ENCODE measurements at regions not wholly inside any gene's neighbourhood (a gene's known extent, or its start where the extent isn't known, plus 50 kb on each side); places are given as distances from the start of the nearest gene placed in this dataset.

GRCh38 chr20:6613280-6613861 lies 154.1 kb upstream of the BMP2 start:
- Histone ChIP-seq H3K9me3 (ENCODE audit: control insufficient read depth, low read length) (no peaks in the 10 kb centered on the region), H3K4me3 (ENCODE audit: extremely low read depth, insufficient read depth, low read length, poor library complexity, severe bottlenecking) (no peak overlapping the region), H3K27ac (ENCODE audit: low read depth, low read length, severe bottlenecking) (no peak overlapping the region), H3K4me1 (ENCODE audit: control insufficient read depth, insufficient read depth, low read length, poor library complexity, severe bottlenecking) (no peaks in the 10 kb centered on the region), H3K36me3 (ENCODE audit: control insufficient read depth, insufficient read depth, low read length) (no peaks in the 10 kb centered on the region)
- WGBS, 2 experiments (ENCODE audit: insufficient coverage in 2 of 2), result 69 to 100% methylated on average over 3 to 4 of the region's 8 CpGs

DNA sequence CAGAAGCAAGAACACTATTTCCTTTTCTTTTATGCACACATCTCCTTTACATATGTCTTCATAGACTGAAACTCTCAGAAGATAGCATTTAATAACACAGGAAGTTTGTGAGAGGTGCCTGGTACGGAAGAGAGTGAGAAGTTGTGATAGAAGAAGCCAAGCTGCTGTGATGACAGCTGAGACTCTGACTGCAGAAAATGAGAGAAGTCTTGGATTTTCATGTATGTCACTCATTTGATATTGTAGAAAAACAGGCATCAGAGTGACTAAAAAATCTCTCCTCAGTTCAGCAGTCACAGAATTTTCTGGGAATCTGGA lies 154.9 kb upstream of the BMP2 start:
- Histone ChIP-seq H3K9me3 (ENCODE audit: control insufficient read depth, low read length) (no peaks in the 10 kb centered on the region), H3K36me3 (ENCODE audit: control insufficient read depth, insufficient read depth, low read length) (no peaks in the 10 kb centered on the region), H3K4me3 (ENCODE audit: extremely low read depth, insufficient read depth, low read length, poor library complexity, severe bottlenecking) (no peak overlapping the region), H3K4me1 (ENCODE audit: control insufficient read depth, insufficient read depth, low read length, poor library complexity, severe bottlenecking) (no peaks in the 10 kb centered on the region), H3K27ac (ENCODE audit: low read depth, low read length, severe bottlenecking) (no peak overlapping the region)
- 100% methylated on average over 1 of the region's 1 CpG; no CpG with 5 or more reads in 1 of the 2 experiments for WGBS, 2 experiments (ENCODE audit: insufficient coverage in 2 of 2)

- Histone ChIP-seq H3K27ac (ENCODE audit: low read depth, low read length, severe bottlenecking) (no peak overlapping the region), H3K9me3 (ENCODE audit: control insufficient read depth, low read length) (no peaks in the 10 kb centered on the region), H3K4me3 (ENCODE audit: extremely low read depth, insufficient read depth, low read length, poor library complexity, severe bottlenecking) (no peak overlapping the region), H3K4me1 (ENCODE audit: control insufficient read depth, insufficient read depth, low read length, poor library complexity, severe bottlenecking) (no peaks in the 10 kb centered on the region), H3K36me3 (ENCODE audit: control insufficient read depth, insufficient read depth, low read length) (no peaks in the 10 kb centered on the region)
- WGBS, 2 experiments (ENCODE audit: insufficient coverage in 2 of 2), result 100% methylated on average over 1 to 2 of the region's 2 CpGs
Measured at GRCh38 chr20:6611911-6612605, 155.4 kb upstream of the BMP2 start.

DNA sequence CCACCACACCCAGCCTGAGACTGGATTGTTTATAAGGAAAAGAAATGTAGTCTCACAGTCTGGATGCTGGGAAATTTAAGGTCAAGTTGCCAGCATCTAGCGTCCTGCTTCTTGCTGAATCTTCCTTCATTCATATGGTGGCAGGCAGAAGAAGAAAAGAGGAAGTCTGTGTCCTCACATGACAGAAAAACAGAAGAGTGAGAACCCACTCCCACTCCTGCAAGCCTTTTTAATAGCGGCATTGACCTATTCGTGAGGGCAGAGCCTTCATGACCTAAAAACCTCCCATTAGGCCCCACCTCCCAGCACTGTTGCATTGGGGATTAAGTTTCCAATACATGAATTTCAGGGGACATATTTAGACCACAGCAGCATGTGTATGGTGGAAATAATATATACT lies 160.8 kb upstream of the BMP2 start:
- no peaks in the 10 kb centered on the region for H3K36me3 ChIP-seq (ENCODE audit: control insufficient read depth, insufficient read depth, low read length)
- H3K27ac ChIP-seq (ENCODE audit: low read depth, low read length, severe bottlenecking), result no peak overlapping the region
- H3K9me3 ChIP-seq (ENCODE audit: control insufficient read depth, low read length), result no peaks in the 10 kb centered on the region
- H3K4me3 ChIP-seq (ENCODE audit: extremely low read depth, insufficient read depth, low read length, poor library complexity, severe bottlenecking), result no peak overlapping the region
- H3K4me1 ChIP-seq (ENCODE audit: control insufficient read depth, insufficient read depth, low read length, poor library complexity, severe bottlenecking), result no peaks in the 10 kb centered on the region
- 90 to 100% methylated on average over 1 to 2 of the region's 3 CpGs for WGBS, 2 experiments (ENCODE audit: insufficient coverage in 2 of 2)

DNA sequence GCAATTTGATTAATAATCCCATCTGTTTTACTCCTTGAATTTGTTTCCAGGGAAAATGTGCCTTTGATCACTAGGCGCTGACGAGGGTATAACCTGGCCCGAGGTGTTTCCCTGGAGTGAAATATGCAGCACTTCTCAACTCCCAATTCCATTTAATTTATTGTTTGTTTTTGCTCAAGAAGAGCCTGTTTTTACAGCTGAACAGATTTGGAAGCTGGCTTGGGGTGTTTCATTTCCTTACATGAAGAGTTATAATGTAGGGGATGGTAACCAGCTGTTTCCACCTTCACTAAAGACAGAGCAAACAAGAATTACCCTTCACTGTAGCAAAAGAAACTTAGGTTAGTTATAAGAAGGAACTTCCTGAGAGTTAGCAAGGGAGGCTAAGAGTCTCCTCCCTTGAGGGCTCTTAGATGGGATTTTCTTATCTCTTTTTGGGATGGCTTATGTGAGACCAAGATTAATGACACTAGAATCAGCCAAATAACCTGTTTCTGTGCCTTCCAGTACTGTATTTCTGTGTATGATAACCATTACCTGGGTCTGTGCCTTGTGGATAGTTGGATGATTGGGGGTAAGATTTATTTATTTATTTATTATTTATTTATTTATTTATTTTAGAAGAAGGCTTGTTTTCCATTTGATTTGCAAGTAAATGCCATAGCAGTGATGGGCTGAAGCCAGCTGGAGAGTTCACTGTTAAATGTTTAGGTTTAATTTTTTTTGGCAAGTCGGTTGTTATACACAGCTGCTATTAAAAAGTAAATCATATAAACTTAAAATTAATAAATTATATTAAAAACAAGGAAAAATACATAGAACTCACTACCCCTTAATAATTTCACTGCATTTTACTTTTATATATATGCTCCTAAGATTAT lies 162.2 kb upstream of the BMP2 start:
- Histone ChIP-seq H3K27ac (ENCODE audit: low read depth, low read length, severe bottlenecking) (no peak overlapping the region), H3K4me3 (ENCODE audit: extremely low read depth, insufficient read depth, low read length, poor library complexity, severe bottlenecking) (no peak overlapping the region), H3K36me3 (ENCODE audit: control insufficient read depth, insufficient read depth, low read length) (no peaks in the 10 kb centered on the region), H3K9me3 (ENCODE audit: control insufficient read depth, low read length) (no peaks in the 10 kb centered on the region), H3K4me1 (ENCODE audit: control insufficient read depth, insufficient read depth, low read length, poor library complexity, severe bottlenecking) (no peaks in the 10 kb centered on the region)
- 100% methylated on average over 1 of the region's 4 CpGs; no CpG with 5 or more reads in 1 of the 2 experiments for WGBS, 2 experiments (ENCODE audit: insufficient coverage in 2 of 2)

GRCh38 chr20:6604179-6604578 lies 163.3 kb upstream of the BMP2 start:
- Histone ChIP-seq H3K36me3 (ENCODE audit: control insufficient read depth, insufficient read depth, low read length) (no peaks in the 10 kb centered on the region), H3K4me1 (ENCODE audit: control insufficient read depth, insufficient read depth, low read length, poor library complexity, severe bottlenecking) (no peaks in the 10 kb centered on the region), H3K9me3 (ENCODE audit: control insufficient read depth, low read length) (no peaks in the 10 kb centered on the region), H3K27ac (ENCODE audit: low read depth, low read length, severe bottlenecking) (no peak overlapping the region), H3K4me3 (ENCODE audit: extremely low read depth, insufficient read depth, low read length, poor library complexity, severe bottlenecking) (no peak overlapping the region)
- WGBS, 2 experiments (ENCODE audit: insufficient coverage in 2 of 2), result 96 to 100% methylated on average over 2 of the region's 3 CpGs

DNA sequence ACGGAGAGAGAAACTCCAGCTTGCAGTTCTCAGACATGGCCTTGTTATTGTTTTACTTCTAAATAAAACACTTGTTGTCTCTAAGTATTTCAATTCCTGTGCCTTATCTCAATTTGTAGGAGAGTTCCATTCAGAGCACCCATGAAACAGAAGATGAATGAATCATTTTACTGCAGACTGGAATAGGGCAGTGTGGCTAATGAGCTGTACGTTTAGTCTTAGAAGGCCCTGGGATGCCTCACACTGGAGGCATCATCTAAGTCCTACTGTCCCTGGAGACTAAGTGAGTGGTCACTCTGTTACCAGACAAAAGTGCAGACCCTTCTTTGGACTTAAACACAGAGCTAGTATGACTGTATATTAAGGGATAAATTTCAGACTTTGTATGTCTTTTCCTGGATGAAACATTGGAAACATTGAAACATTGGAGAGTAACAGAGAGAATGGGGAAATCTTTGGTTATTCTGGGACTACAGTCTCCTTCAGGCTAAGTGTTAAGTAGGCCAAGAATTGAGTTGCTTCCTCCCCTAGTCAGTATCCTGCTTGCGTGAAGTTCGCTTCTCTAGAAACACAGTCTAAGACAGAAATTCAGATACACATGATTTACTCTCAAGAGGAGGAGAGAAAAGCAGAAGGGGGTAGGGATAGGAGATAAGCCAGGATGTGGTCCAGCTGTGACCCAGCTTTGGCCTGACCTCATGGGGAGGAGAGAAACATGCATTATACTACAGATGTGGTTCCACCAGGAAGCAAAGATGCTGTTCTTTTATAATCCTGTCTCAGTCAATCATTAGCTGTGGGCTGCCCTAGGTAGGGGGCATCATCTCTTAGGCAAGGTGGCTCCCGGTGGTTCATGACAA lies 167.4 kb upstream of the BMP2 start:
- H3K4me1 ChIP-seq (ENCODE audit: control insufficient read depth, insufficient read depth, low read length, poor library complexity, severe bottlenecking), result peaks cover 10% of the 10 kb centered on the region
- H3K9me3 ChIP-seq (ENCODE audit: control insufficient read depth, low read length), result no peaks in the 10 kb centered on the region
- WGBS, 2 experiments (ENCODE audit: insufficient coverage in 2 of 2), result 85 to 88% methylated on average over 1 to 2 of the region's 5 CpGs
- no peak overlapping the region for H3K4me3 ChIP-seq (ENCODE audit: extremely low read depth, insufficient read depth, low read length, poor library complexity, severe bottlenecking)
- no peak overlapping the region for H3K27ac ChIP-seq (ENCODE audit: low read depth, low read length, severe bottlenecking)
- no peaks in the 10 kb centered on the region for H3K36me3 ChIP-seq (ENCODE audit: control insufficient read depth, insufficient read depth, low read length)

DNA sequence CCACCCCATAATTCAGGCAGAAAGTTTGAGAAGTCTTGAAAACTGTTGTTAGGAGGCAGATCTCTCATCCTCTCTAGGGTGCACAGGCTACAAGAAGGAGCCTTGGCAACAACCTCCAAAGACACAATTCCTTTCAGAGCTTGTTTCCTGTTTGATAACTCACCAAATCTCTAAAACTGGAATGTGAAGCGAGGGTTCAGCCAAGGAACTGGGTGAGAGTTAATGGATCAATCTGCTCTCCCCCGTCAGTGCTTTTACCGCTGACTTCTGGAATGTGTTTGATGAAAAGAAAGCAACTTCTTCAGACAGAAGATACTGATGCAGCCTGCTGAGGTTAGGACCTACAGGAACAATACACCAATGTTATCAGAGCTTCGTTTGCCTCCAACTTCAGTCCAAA lies 171.8 kb upstream of the BMP2 start:
- H3K4me3 ChIP-seq (ENCODE audit: extremely low read depth, insufficient read depth, low read length, poor library complexity, severe bottlenecking), result no peak overlapping the region
- H3K36me3 ChIP-seq (ENCODE audit: control insufficient read depth, insufficient read depth, low read length), result no peaks in the 10 kb centered on the region
- H3K4me1 ChIP-seq (ENCODE audit: control insufficient read depth, insufficient read depth, low read length, poor library complexity, severe bottlenecking), result peaks cover 17% of the 10 kb centered on the region
- WGBS, 2 experiments (ENCODE audit: insufficient coverage in 2 of 2), result 48 to 67% methylated on average over 4 of the region's 4 CpGs
- H3K9me3 ChIP-seq (ENCODE audit: control insufficient read depth, low read length), result no peaks in the 10 kb centered on the region
- peak overlapping the region; percentile 39 for H3K27ac ChIP-seq (ENCODE audit: low read depth, low read length, severe bottlenecking)

GRCh38 chr20:6590891-6591637 lies 176.4 kb upstream of the BMP2 start:
- Histone ChIP-seq H3K4me1 (ENCODE audit: control insufficient read depth, insufficient read depth, low read length, poor library complexity, severe bottlenecking) (peaks cover 9% of the 10 kb centered on the region), H3K9me3 (ENCODE audit: control insufficient read depth, low read length) (no peaks in the 10 kb centered on the region), H3K4me3 (ENCODE audit: extremely low read depth, insufficient read depth, low read length, poor library complexity, severe bottlenecking) (no peak overlapping the region), H3K27ac (ENCODE audit: low read depth, low read length, severe bottlenecking) (no peak overlapping the region), H3K36me3 (ENCODE audit: control insufficient read depth, insufficient read depth, low read length) (no peaks in the 10 kb centered on the region)
- WGBS, 2 experiments (ENCODE audit: insufficient coverage in 2 of 2), result 96 to 100% methylated on average over 3 to 4 of the region's 8 CpGs

DNA sequence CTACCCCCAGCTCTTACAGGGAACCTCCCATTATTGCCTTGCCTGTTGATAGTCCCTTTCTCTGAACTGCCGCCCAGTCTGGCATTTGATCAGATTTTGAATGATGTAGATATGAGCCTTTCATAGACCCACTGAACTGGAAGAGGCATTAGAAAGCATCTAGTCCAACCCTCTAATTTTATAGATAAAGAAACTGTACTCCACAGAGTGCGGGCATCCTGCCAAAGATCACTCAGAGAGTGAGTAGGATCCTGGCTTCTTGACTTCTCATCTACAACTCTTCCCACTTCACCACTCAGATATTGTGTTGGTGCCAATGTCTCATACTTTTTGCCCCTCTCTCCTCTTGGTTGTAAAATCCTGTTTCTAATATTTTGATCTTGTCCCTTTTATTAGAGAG lies 179.2 kb upstream of the BMP2 start:
- Histone ChIP-seq H3K9me3 (ENCODE audit: control insufficient read depth, low read length) (no peaks in the 10 kb centered on the region), H3K27ac (ENCODE audit: low read depth, low read length, severe bottlenecking) (no peak overlapping the region), H3K36me3 (ENCODE audit: control insufficient read depth, insufficient read depth, low read length) (no peaks in the 10 kb centered on the region), H3K4me1 (ENCODE audit: control insufficient read depth, insufficient read depth, low read length, poor library complexity, severe bottlenecking) (peaks cover 7% of the 10 kb centered on the region), H3K4me3 (ENCODE audit: extremely low read depth, insufficient read depth, low read length, poor library complexity, severe bottlenecking) (no peak overlapping the region)
- WGBS, 2 experiments (ENCODE audit: insufficient coverage in 2 of 2), result 100% methylated on average over 1 of the region's 2 CpGs

Data from mesodermal cell (in vitro differentiated cells).